ENCODE measurements at regions not wholly inside any gene's neighbourhood (a gene's known extent, or its start where the extent isn't known, plus 50 kb on each side); places are given as distances from the start of the nearest gene placed in this dataset.

DNA sequence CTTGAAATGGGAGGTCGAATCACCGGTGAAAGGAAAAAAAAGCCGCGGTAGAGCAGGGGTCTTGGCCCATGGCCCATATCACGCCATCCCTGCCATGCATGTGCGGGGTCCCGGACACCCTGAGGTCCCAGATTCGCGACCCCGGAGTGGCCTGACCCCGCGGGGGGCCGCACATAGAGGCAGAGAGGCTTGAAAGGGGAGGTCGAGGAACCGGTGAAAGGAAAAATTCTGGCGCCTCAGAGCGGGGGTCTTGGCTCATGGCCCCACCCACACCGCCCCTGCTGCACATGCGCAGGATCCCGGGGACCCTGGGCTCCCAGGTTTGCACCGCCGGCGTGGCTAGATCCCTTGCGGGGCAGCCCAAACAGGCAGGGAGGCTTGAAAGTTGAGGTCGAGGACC lies 319.8 kb downstream of the ALG10 start:
- Histone ChIP-seq H3K4me3 (ENCODE audit: low read depth in 1 of 3, low read length in 3 of 3) (no peak overlapping the region), H3K9me3 (ENCODE audit: control insufficient read depth in 2 of 2, insufficient read depth in 1 of 2, low read depth in 1 of 2, low read length in 1 of 2) (peaks cover 9 to 99% of the 10 kb centered on the region in 2 donors), H3K27ac (ENCODE audit: low read depth in 1 of 3, low read length in 2 of 3) (no peak overlapping the region), H3K27me3 (ENCODE audit: control insufficient read depth in 3 of 3, insufficient read depth in 3 of 3, low read length in 3 of 3) (no peaks in the 10 kb centered on the region), H3K36me3 (ENCODE audit: control insufficient read depth in 3 of 3, insufficient read depth in 2 of 3, low read depth in 1 of 3, low read length in 3 of 3) (no peaks in the 10 kb centered on the region), H3K4me1 (ENCODE audit: control insufficient read depth in 3 of 3, insufficient read depth in 2 of 3, low read depth in 1 of 3, low read length in 2 of 3) (no peaks in the 10 kb centered on the region)
- no peak for FAIRE-seq
- no peak for DNase-seq
- WGBS, 3 donors, result 57 to 76% (median 67%) methylated on average over 19 to 25 of the region's 25 CpGs

DNA sequence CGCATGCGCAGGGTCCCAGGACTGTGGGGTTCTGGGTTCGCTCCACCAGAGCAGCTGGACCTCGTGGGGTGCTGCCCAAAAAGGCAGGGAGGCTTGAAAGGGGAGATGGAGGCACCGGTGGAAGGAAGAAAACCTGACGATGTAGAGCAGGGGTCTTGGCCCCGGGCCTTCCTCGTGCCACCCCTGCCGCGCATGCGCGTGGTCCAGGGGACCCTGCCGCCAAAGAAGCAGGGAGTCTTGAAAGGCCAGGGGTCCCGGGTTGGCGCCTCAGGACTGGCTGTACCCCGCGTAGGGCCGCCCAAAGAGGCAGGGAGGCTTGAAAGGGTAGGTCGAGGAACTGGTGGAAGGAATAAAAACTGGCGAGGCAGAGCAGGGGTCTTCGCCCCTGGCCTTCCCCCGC lies 321.0 kb downstream of the ALG10 start:
- H3K9me3 ChIP-seq (ENCODE audit: control insufficient read depth in 2 of 2, insufficient read depth in 1 of 2, low read depth in 1 of 2, low read length in 1 of 2), result peaks cover 11 to 99% of the 10 kb centered on the region in 2 donors
- 74 to 83% (median 81%) methylated on average over 22 of the region's 22 CpGs for WGBS, 3 donors

DNA sequence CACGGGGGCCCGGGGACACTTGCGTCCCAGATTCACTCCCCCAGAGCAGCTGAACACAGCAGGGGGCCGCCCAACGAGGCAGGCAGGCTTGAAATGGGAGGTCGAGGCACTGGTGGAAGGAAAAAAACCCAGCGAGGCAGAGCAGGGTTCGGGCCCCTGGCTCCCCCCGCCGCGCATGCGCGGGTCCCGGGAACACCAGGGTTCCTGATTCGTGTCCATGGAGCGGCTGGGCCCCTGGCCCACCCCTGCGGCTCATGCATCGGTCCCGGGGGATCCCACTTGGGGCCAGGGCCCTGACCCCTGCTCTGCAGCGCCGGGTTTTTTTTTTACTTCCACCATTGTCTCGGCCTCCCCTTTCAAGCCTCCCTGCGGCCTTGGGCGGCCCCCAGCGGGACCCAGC lies 321.5 kb downstream of the ALG10 start:
- Histone ChIP-seq H3K36me3 (ENCODE audit: control insufficient read depth in 3 of 3, insufficient read depth in 2 of 3, low read depth in 1 of 3, low read length in 3 of 3) (no peaks in the 10 kb centered on the region), H3K27me3 (ENCODE audit: control insufficient read depth in 3 of 3, insufficient read depth in 3 of 3, low read length in 3 of 3) (no peaks in the 10 kb centered on the region), H3K4me1 (ENCODE audit: control insufficient read depth in 3 of 3, insufficient read depth in 2 of 3, low read depth in 1 of 3, low read length in 2 of 3) (no peaks in the 10 kb centered on the region), H3K4me3 (ENCODE audit: low read depth in 1 of 3, low read length in 3 of 3) (no peak overlapping the region), H3K27ac (ENCODE audit: low read depth in 1 of 3, low read length in 2 of 3) (no peak overlapping the region), H3K9me3 (ENCODE audit: control insufficient read depth in 2 of 2, insufficient read depth in 1 of 2, low read depth in 1 of 2, low read length in 1 of 2) (peaks cover 15 to 99% of the 10 kb centered on the region in 2 donors)
- DNase-seq, result no peak
- 68 to 76% (median 73%) methylated on average over 21 to 25 of the region's 25 CpGs for WGBS, 3 donors
- FAIRE-seq, result no peak

More for the DNA sequence above, 321.0 kb downstream of the ALG10 start:
- H3K36me3 ChIP-seq (ENCODE audit: control insufficient read depth in 3 of 3, insufficient read depth in 2 of 3, low read depth in 1 of 3, low read length in 3 of 3), result no peaks in the 10 kb centered on the region
- DNase-seq, result no peak
- no peak overlapping the region for H3K27ac ChIP-seq (ENCODE audit: low read depth in 1 of 3, low read length in 2 of 3)
- no peaks in the 10 kb centered on the region for H3K27me3 ChIP-seq (ENCODE audit: control insufficient read depth in 3 of 3, insufficient read depth in 3 of 3, low read length in 3 of 3)
- H3K4me3 ChIP-seq (ENCODE audit: low read depth in 1 of 3, low read length in 3 of 3), result no peak overlapping the region
- no peak for FAIRE-seq
- no peaks in the 10 kb centered on the region for H3K4me1 ChIP-seq (ENCODE audit: control insufficient read depth in 3 of 3, insufficient read depth in 2 of 3, low read depth in 1 of 3, low read length in 2 of 3)

DNA sequence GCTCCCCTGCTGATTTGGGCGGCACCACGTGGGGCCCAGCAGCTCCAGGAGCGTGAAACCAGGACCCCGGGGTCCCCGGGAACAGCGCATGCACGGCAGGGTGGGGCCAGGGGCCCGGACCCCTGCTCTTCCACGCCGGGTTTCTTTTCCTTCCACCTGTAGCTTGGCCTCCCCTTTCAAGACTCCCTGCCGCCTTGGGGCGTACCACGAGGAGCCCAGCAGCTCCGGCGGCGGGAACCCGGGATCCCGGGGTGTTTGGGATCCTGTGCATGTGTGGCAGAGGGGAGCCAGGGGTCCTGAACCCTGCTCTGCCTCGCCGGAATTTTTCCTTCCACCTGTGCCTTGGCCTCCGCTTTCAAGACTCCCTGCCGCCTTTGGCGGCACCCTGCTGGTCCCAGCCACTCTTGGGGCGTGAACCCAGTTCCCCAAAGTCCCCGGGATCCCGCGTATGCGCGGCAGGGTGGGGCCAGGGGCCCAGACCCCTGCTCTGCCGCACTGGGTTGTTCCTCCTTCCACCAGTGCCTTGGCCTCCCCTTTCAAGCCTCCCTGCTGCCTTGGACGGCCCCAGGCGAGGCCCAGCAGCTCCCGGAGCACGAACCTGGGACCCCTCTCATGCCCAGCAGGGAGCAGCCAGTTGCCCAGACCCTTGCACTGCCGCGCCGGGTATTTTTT lies 322.7 kb downstream of the ALG10 start:
- H3K27ac ChIP-seq (ENCODE audit: low read depth in 1 of 3, low read length in 2 of 3), result no peak overlapping the region
- H3K27me3 ChIP-seq (ENCODE audit: control insufficient read depth in 3 of 3, insufficient read depth in 3 of 3, low read length in 3 of 3), result no peaks in the 10 kb centered on the region
- peaks cover 15 to 98% of the 10 kb centered on the region in 2 donors for H3K9me3 ChIP-seq (ENCODE audit: control insufficient read depth in 2 of 2, insufficient read depth in 1 of 2, low read depth in 1 of 2, low read length in 1 of 2)
- H3K4me3 ChIP-seq (ENCODE audit: low read depth in 1 of 3, low read length in 3 of 3), result no peak overlapping the region
- H3K36me3 ChIP-seq (ENCODE audit: control insufficient read depth in 3 of 3, insufficient read depth in 2 of 3, low read depth in 1 of 3, low read length in 3 of 3), result no peaks in the 10 kb centered on the region
- DNase-seq, result no peak
- FAIRE-seq, result no peak
- WGBS, 3 donors, result 64 to 84% (median 73%) methylated on average over 33 to 37 of the region's 37 CpGs
- H3K4me1 ChIP-seq (ENCODE audit: control insufficient read depth in 3 of 3, insufficient read depth in 2 of 3, low read depth in 1 of 3, low read length in 2 of 3), result no peaks in the 10 kb centered on the region

DNA sequence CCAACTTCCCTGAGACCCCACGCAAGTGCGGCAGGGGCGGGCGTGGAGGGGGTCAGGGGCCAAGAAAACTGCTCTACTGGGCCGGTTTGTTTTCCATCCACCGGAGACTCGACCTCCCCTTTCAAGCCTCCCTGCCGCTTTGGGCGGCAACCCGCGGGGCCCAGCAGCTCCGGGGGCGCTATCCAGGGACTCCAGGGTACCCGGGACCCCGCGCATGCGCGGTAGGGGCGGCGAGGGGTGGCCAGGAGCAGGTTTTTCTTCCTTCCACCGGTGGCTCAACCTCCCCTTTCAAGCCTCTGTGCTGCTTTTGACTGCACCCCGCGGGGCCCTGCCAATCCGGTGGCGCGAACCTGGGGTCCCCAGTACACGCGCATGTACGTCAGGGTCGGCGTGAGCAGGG lies 323.5 kb downstream of the ALG10 start:
- Histone ChIP-seq H3K27me3 (ENCODE audit: control insufficient read depth in 3 of 3, insufficient read depth in 3 of 3, low read length in 3 of 3) (no peaks in the 10 kb centered on the region), H3K4me1 (ENCODE audit: control insufficient read depth in 3 of 3, insufficient read depth in 2 of 3, low read depth in 1 of 3, low read length in 2 of 3) (no peaks in the 10 kb centered on the region), H3K36me3 (ENCODE audit: control insufficient read depth in 3 of 3, insufficient read depth in 2 of 3, low read depth in 1 of 3, low read length in 3 of 3) (no peaks in the 10 kb centered on the region), H3K9me3 (ENCODE audit: control insufficient read depth in 2 of 2, insufficient read depth in 1 of 2, low read depth in 1 of 2, low read length in 1 of 2) (peaks cover 15 to 98% of the 10 kb centered on the region in 2 donors), H3K27ac (ENCODE audit: low read depth in 1 of 3, low read length in 2 of 3) (no peak overlapping the region), H3K4me3 (ENCODE audit: low read depth in 1 of 3, low read length in 3 of 3) (no peak overlapping the region)
- 43 to 53% (median 50%) methylated on average over 30 to 31 of the region's 31 CpGs for WGBS, 3 donors
- FAIRE-seq (no peak), DNase-seq (no peak)

DNA sequence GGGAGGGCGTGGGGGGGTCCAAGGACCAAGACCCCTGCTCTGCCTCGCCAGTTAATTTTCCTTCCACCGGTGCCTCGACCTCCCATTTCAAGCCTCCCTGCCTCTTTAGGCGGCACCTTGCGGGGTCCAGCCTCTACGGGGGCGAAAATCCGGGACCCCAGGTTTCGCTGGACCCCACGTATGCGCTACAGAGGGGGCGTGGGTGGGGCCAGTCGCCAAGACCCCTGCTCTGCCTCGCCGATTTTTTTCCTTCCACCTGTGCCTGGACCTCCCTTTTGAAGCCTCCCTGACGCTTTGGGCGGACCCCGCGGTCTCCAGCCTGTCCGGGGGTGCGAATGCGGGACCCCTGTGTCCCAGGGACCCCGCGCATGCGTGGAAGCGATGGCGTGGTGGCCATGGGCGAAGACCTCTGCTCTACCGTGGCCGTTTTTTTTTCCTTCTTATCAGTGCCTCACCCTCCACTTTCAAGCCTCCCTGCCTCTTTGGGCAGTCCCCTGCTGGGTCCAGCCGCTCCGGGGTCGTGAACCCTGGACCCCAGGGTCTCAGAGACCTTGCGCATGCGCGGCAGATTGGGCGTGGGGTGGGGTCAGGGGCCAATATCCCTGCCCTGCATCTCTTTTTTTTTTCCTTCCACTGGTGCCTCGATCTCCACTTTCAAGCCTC lies 324.2 kb downstream of the ALG10 start:
- FAIRE-seq (no peak), DNase-seq (no peak)
- peaks cover 15 to 98% of the 10 kb centered on the region in 2 donors for H3K9me3 ChIP-seq (ENCODE audit: control insufficient read depth in 2 of 2, insufficient read depth in 1 of 2, low read depth in 1 of 2, low read length in 1 of 2)
- no peaks in the 10 kb centered on the region for H3K27me3 ChIP-seq (ENCODE audit: control insufficient read depth in 3 of 3, insufficient read depth in 3 of 3, low read length in 3 of 3)
- WGBS, 3 donors, result 58 to 61% (median 59%) methylated on average over 39 of the region's 39 CpGs
- no peaks in the 10 kb centered on the region for H3K4me1 ChIP-seq (ENCODE audit: control insufficient read depth in 3 of 3, insufficient read depth in 2 of 3, low read depth in 1 of 3, low read length in 2 of 3)
- H3K36me3 ChIP-seq (ENCODE audit: control insufficient read depth in 3 of 3, insufficient read depth in 2 of 3, low read depth in 1 of 3, low read length in 3 of 3), result no peaks in the 10 kb centered on the region
- H3K4me3 ChIP-seq (ENCODE audit: low read depth in 1 of 3, low read length in 3 of 3), result no peak overlapping the region
- no peak overlapping the region for H3K27ac ChIP-seq (ENCODE audit: low read depth in 1 of 3, low read length in 2 of 3)

DNA sequence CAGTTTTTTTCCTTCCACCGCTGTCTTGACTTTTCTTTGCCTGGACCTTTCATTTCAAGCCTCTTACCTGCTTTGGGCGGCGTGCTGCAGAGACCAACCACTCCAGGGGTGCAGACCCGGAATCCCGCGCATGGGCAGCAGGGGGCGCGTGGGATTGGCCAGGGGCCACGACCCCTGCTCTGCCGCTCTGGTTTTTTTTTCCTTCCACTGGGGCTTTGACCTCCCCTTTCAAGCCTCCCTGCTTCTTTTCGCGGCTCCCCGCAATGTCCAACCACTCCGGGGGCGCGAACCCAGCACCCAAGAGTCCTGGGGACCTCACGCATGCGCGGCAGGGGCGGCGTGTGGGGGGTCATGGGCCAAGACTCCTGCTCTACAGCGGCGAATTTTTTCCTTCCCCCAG lies 325.1 kb downstream of the ALG10 start:
- H3K9me3 ChIP-seq (ENCODE audit: control insufficient read depth in 2 of 2, insufficient read depth in 1 of 2, low read depth in 1 of 2, low read length in 1 of 2), result peaks cover 14 to 98% of the 10 kb centered on the region in 2 donors
- 59 to 75% (median 65%) methylated on average over 23 of the region's 23 CpGs for WGBS, 3 donors
- no peaks in the 10 kb centered on the region for H3K27me3 ChIP-seq (ENCODE audit: control insufficient read depth in 3 of 3, insufficient read depth in 3 of 3, low read length in 3 of 3)
- no peak for FAIRE-seq
- H3K27ac ChIP-seq (ENCODE audit: low read depth in 1 of 3, low read length in 2 of 3), result no peak overlapping the region
- no peaks in the 10 kb centered on the region for H3K4me1 ChIP-seq (ENCODE audit: control insufficient read depth in 3 of 3, insufficient read depth in 2 of 3, low read depth in 1 of 3, low read length in 2 of 3)
- H3K36me3 ChIP-seq (ENCODE audit: control insufficient read depth in 3 of 3, insufficient read depth in 2 of 3, low read depth in 1 of 3, low read length in 3 of 3), result no peaks in the 10 kb centered on the region
- no peak overlapping the region for H3K4me3 ChIP-seq (ENCODE audit: low read depth in 1 of 3, low read length in 3 of 3)
- no peak for DNase-seq

DNA sequence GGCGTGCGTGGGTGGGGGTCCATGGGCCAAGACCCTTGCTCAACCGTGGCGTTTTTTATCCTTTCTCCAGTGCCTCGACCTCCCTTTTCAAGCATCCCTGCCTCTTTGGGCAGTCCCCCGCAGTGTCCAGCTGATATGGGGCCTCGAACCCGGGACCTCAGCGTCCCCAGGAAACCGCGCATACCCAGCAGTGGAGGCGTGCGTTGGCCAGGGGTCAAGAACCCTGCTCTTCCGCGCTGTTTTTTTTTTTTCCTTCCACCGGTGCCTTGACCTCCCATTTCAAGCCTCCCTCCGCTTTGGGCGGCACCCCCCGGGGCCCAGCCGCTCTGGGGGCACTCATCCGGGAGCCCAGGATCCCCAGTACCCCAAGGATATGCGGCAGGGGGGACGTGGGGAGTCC lies 325.8 kb downstream of the ALG10 start:
- H3K27ac ChIP-seq (ENCODE audit: low read depth in 1 of 3, low read length in 2 of 3), result no peak overlapping the region
- H3K36me3 ChIP-seq (ENCODE audit: control insufficient read depth in 3 of 3, insufficient read depth in 2 of 3, low read depth in 1 of 3, low read length in 3 of 3), result no peaks in the 10 kb centered on the region
- no peak for DNase-seq
- peaks cover 14 to 98% of the 10 kb centered on the region in 2 donors for H3K9me3 ChIP-seq (ENCODE audit: control insufficient read depth in 2 of 2, insufficient read depth in 1 of 2, low read depth in 1 of 2, low read length in 1 of 2)
- no peak overlapping the region for H3K4me3 ChIP-seq (ENCODE audit: low read depth in 1 of 3, low read length in 3 of 3)
- no peaks in the 10 kb centered on the region for H3K27me3 ChIP-seq (ENCODE audit: control insufficient read depth in 3 of 3, insufficient read depth in 3 of 3, low read length in 3 of 3)
- WGBS, 3 donors, result 71 to 73% (median 71%) methylated on average over 20 to 23 of the region's 23 CpGs
- no peaks in the 10 kb centered on the region for H3K4me1 ChIP-seq (ENCODE audit: control insufficient read depth in 3 of 3, insufficient read depth in 2 of 3, low read depth in 1 of 3, low read length in 2 of 3)
- no peak for FAIRE-seq
